SK-N-SH treated with all-trans-retinoic acid at 6 μM for 48 hours (cell line): ENCODE measurements at regions not wholly inside any gene's neighbourhood (a gene's known extent, or its start where the extent isn't known, plus 50 kb on each side); places are given as distances from the start of the nearest gene placed in this dataset.

ENCODE experiments used
- ATAC-seq: fragments of 200-7000 bp; cut with Tn5 transposase; 3 replicates; pipeline ENCODE4 v1.9.1; 2020; ENCODE audit warnings: mild to moderate bottlenecking, moderate library complexity
- ARNTL ChIP-seq: fragments of 450-650 bp; formaldehyde crosslinking; IDR thresholded peaks from 2 replicates; pipeline ENCODE4 v1.5.0; 2020; ENCODE audit warnings: low read depth, mild to moderate bottlenecking, moderate library complexity, borderline replicate concordance
- BACH2 ChIP-seq: fragments of 250-450 bp; sonication (Bioruptor Pico); IDR thresholded peaks from 2 replicates; pipeline ENCODE4 v1.9.0; 2021; ENCODE audit warnings: mild to moderate bottlenecking, borderline replicate concordance
- CSDC2 ChIP-seq: fragments of 250-450 bp; sonication (Bioruptor Pico); IDR thresholded peaks from 2 replicates; pipeline ENCODE4 v1.5.0; 2020; ENCODE audit warnings: mild to moderate bottlenecking, moderate library complexity
- ESRRG ChIP-seq: fragments of 250-450 bp; sonication (Bioruptor Pico); IDR thresholded peaks from 2 replicates; pipeline ENCODE4 v1.6.1; 2021; ENCODE audit warnings: mild to moderate bottlenecking
- GLIS3 ChIP-seq: fragments of 250-450 bp; sonication (Bioruptor Pico); IDR thresholded peaks from 2 replicates; pipeline ENCODE4 v1.5.0; 2020; ENCODE audit warnings: mild to moderate bottlenecking, moderate library complexity
- ISL1 ChIP-seq: fragments of 250-450 bp; sonication (Bioruptor Pico); IDR thresholded peaks from 2 replicates; pipeline ENCODE4 v2.1.2; 2022; ENCODE audit warnings: mild to moderate bottlenecking, moderate library complexity
- OSR1 ChIP-seq: fragments of 250-450 bp; sonication (Bioruptor Pico); IDR thresholded peaks from 2 replicates; pipeline ENCODE4 v1.8.0; 2022; ENCODE audit warnings: moderate library complexity, mild to moderate bottlenecking, inconsistent platforms
- POU6F1 ChIP-seq: fragments of 250-450 bp; sonication (Bioruptor Pico); IDR thresholded peaks from 2 replicates; pipeline ENCODE4 v1.8.0; 2021; ENCODE audit warnings: low read depth, mild to moderate bottlenecking, moderate library complexity, borderline replicate concordance
- PPARA ChIP-seq: fragments of 250-450 bp; sonication (Bioruptor Pico); IDR thresholded peaks from 2 replicates; pipeline ENCODE4 v1.5.0; 2020; ENCODE audit warnings: mild to moderate bottlenecking, borderline replicate concordance
- RARB ChIP-seq: fragments of 250-450 bp; sonication (Bioruptor Pico); IDR thresholded peaks from 2 replicates; pipeline ENCODE4 v1.8.0; 2021; ENCODE audit warnings: mild to moderate bottlenecking, moderate library complexity
- SNAI2 ChIP-seq: fragments of 250-450 bp; sonication (Bioruptor Pico); IDR thresholded peaks from 2 replicates; pipeline ENCODE4 v1.5.0; 2020; ENCODE audit warnings: mild to moderate bottlenecking, moderate library complexity
- TCF4 ChIP-seq: fragments of 250-450 bp; sonication (Bioruptor Pico); IDR thresholded peaks from 2 replicates; pipeline ENCODE4 v1.8.0; 2021; ENCODE audit warnings: mild to moderate bottlenecking, moderate library complexity, borderline replicate concordance
- TOX ChIP-seq: fragments of 250-450 bp; sonication (Bioruptor Pico); IDR thresholded peaks from 2 replicates; pipeline ENCODE4 v1.8.0; 2021; ENCODE audit warnings: mild to moderate bottlenecking, moderate library complexity, borderline replicate concordance
- ZC3H10 ChIP-seq: fragments of 250-450 bp; sonication (Bioruptor Pico); IDR thresholded peaks from 2 replicates; pipeline ENCODE4 v1.5.1; 2021; ENCODE audit warnings: mild to moderate bottlenecking, moderate library complexity
- ZFP3 ChIP-seq: fragments of 250-450 bp; sonication (Bioruptor Pico); IDR thresholded peaks from 2 replicates; pipeline ENCODE4 v1.5.0; 2020; ENCODE audit warnings: mild to moderate bottlenecking, moderate library complexity
- ZFP30 ChIP-seq: fragments of 450-650 bp; formaldehyde crosslinking; IDR thresholded peaks from 2 replicates; pipeline ENCODE4 v1.5.0; 2022; ENCODE audit warnings: mild to moderate bottlenecking, moderate library complexity
- ZNF565 ChIP-seq: fragments of 450-650 bp; formaldehyde crosslinking; conservative IDR thresholded peaks from 2 replicates; pipeline ENCODE4 v1.5.0; 2020; ENCODE audit warnings: low read depth, mild to moderate bottlenecking, moderate library complexity
- ZNF70 ChIP-seq: fragments of 450-650 bp; formaldehyde crosslinking; IDR thresholded peaks from 2 replicates; pipeline ENCODE4 v1.5.0; 2020; ENCODE audit warnings: mild to moderate bottlenecking, moderate library complexity
- ZNF8 ChIP-seq: fragments of 450-650 bp; formaldehyde crosslinking; IDR thresholded peaks from 2 replicates; pipeline ENCODE4 v1.5.0; 2020; ENCODE audit warnings: mild to moderate bottlenecking, moderate library complexity
- TF ChIP-seq, protein P1 (sequence below): fragments of 250-450 bp; sonication (Bioruptor Pico); IDR thresholded peaks from 2 replicates; pipeline ENCODE4 v1.5.1; 2020; ENCODE audit warnings: low read depth, mild to moderate bottlenecking, moderate library complexity
- TF ChIP-seq, protein P2 (sequence below): fragments of 250-450 bp; sonication (Bioruptor Pico); IDR thresholded peaks from 2 replicates; pipeline ENCODE4 v1.8.0; 2020; ENCODE audit warnings: mild to moderate bottlenecking, moderate library complexity, borderline replicate concordance
- TF ChIP-seq, protein P3 (sequence below): fragments of 250-450 bp; sonication (Bioruptor Pico); IDR thresholded peaks from 2 replicates; pipeline ENCODE4 v1.5.0; 2020; ENCODE audit warnings: mild to moderate bottlenecking, moderate library complexity
- TF ChIP-seq, protein P4 (sequence below): fragments of 250-450 bp; sonication (Bioruptor Pico); IDR thresholded peaks from 2 replicates; pipeline ENCODE4 v1.5.1; 2021; ENCODE audit warnings: mild to moderate bottlenecking, moderate library complexity

GRCh38 chr10:90192825-90193224 is 491.4 kb downstream of the KIF20B start (continued):
- TF ChIP-seq, protein P1, sequence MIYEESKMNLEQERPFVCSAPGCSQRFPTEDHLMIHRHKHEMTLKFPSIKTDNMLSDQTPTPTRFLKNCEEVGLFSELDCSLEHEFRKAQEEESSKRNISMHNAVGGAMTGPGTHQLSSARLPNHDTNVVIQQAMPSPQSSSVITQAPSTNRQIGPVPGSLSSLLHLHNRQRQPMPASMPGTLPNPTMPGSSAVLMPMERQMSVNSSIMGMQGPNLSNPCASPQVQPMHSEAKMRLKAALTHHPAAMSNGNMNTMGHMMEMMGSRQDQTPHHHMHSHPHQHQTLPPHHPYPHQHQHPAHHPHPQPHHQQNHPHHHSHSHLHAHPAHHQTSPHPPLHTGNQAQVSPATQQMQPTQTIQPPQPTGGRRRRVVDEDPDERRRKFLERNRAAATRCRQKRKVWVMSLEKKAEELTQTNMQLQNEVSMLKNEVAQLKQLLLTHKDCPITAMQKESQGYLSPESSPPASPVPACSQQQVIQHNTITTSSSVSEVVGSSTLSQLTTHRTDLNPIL (CRISPR knock-in tag) = 0 out of 2 replicates have a peak, but pooled peaks have one; percentile 20
- TF ChIP-seq ARNTL (CRISPR knock-in tag) (no peak), RARB (CRISPR knock-in tag) (no peak), ZNF70 (CRISPR knock-in tag) (no peak)

GRCh38 chr10:90193240-90193985 is 492.0 kb downstream of the KIF20B start:
- peak; percentile 91 for ATAC-seq

More at GRCh38 chr10:90193240-90193985, 492.0 kb downstream of the KIF20B start:
- TF ChIP-seq, protein P2, sequence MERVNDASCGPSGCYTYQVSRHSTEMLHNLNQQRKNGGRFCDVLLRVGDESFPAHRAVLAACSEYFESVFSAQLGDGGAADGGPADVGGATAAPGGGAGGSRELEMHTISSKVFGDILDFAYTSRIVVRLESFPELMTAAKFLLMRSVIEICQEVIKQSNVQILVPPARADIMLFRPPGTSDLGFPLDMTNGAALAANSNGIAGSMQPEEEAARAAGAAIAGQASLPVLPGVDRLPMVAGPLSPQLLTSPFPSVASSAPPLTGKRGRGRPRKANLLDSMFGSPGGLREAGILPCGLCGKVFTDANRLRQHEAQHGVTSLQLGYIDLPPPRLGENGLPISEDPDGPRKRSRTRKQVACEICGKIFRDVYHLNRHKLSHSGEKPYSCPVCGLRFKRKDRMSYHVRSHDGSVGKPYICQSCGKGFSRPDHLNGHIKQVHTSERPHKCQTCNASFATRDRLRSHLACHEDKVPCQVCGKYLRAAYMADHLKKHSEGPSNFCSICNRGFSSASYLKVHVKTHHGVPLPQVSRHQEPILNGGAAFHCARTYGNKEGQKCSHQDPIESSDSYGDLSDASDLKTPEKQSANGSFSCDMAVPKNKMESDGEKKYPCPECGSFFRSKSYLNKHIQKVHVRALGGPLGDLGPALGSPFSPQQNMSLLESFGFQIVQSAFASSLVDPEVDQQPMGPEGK (CRISPR knock-in tag) = peak; percentile 63; the same call in 1 of the 2 replicates
- TF ChIP-seq ESRRG (CRISPR knock-in tag) = no peak
- no peak for TF ChIP-seq BACH2 (CRISPR knock-in tag)
- TF ChIP-seq OSR1 (CRISPR knock-in tag) = no peak
- no peak for TF ChIP-seq ZNF70 (CRISPR knock-in tag)
- no peak for TF ChIP-seq RARB (CRISPR knock-in tag)
- no peak for TF ChIP-seq POU6F1
- TF ChIP-seq, protein P3, sequence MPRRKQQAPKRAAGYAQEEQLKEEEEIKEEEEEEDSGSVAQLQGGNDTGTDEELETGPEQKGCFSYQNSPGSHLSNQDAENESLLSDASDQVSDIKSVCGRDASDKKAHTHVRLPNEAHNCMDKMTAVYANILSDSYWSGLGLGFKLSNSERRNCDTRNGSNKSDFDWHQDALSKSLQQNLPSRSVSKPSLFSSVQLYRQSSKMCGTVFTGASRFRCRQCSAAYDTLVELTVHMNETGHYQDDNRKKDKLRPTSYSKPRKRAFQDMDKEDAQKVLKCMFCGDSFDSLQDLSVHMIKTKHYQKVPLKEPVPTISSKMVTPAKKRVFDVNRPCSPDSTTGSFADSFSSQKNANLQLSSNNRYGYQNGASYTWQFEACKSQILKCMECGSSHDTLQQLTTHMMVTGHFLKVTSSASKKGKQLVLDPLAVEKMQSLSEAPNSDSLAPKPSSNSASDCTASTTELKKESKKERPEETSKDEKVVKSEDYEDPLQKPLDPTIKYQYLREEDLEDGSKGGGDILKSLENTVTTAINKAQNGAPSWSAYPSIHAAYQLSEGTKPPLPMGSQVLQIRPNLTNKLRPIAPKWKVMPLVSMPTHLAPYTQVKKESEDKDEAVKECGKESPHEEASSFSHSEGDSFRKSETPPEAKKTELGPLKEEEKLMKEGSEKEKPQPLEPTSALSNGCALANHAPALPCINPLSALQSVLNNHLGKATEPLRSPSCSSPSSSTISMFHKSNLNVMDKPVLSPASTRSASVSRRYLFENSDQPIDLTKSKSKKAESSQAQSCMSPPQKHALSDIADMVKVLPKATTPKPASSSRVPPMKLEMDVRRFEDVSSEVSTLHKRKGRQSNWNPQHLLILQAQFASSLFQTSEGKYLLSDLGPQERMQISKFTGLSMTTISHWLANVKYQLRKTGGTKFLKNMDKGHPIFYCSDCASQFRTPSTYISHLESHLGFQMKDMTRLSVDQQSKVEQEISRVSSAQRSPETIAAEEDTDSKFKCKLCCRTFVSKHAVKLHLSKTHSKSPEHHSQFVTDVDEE (CRISPR knock-in tag) = no peak
- TF ChIP-seq ZC3H10 (CRISPR knock-in tag) = no peak
- TF ChIP-seq, protein P1 (CRISPR knock-in tag) = peak; percentile 85
- peak; percentile 91 for TF ChIP-seq ISL1 (CRISPR knock-in tag)
- TF ChIP-seq ZFP30 (CRISPR knock-in tag) = no peak
- no peak for TF ChIP-seq PPARA (CRISPR knock-in tag)
- no peak for TF ChIP-seq ZNF565
- TF ChIP-seq CSDC2 = peak; percentile 29; the same call in 1 of the 2 replicates
- no peak for TF ChIP-seq TCF4
- no peak for TF ChIP-seq ARNTL (CRISPR knock-in tag)
- TF ChIP-seq TOX (CRISPR knock-in tag) = no peak
- TF ChIP-seq ZFP3 (CRISPR knock-in tag) = 0 out of 2 replicates have a peak, but pooled peaks have one; percentile 45
- no peak for TF ChIP-seq GLIS3 (CRISPR knock-in tag)
- TF ChIP-seq ZNF8 (CRISPR knock-in tag) = no peak; the same call in 1 of the 2 replicates
- TF ChIP-seq, protein P4, sequence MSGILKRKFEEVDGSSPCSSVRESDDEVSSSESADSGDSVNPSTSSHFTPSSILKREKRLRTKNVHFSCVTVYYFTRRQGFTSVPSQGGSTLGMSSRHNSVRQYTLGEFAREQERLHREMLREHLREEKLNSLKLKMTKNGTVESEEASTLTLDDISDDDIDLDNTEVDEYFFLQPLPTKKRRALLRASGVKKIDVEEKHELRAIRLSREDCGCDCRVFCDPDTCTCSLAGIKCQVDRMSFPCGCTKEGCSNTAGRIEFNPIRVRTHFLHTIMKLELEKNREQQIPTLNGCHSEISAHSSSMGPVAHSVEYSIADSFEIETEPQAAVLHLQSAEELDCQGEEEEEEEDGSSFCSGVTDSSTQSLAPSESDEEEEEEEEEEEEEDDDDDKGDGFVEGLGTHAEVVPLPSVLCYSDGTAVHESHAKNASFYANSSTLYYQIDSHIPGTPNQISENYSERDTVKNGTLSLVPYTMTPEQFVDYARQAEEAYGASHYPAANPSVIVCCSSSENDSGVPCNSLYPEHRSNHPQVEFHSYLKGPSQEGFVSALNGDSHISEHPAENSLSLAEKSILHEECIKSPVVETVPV (CRISPR knock-in tag) = no peak
- no peak for TF ChIP-seq SNAI2
- TF ChIP-seq, all 23 proteins: peak for 5
